ENCODE measurements at regions not wholly inside any gene's neighbourhood (a gene's known extent, or its start where the extent isn't known, plus 50 kb on each side); places are given as distances from the start of the nearest gene placed in this dataset.

- no peak for TF ChIP-seq CTCF (conservative IDR thresholded peaks at IDR 0.05; ENCODE audit: low read depth, low read length)
- no peak for TF ChIP-seq EZH2 (IDR thresholded peaks at IDR 0.05; ENCODE audit: borderline replicate concordance, low read depth, low read length, poor library complexity, severe bottlenecking)
These were observed 828.1 kb downstream of the OLFM4 start for GRCh38 chr13:53856573-53857195.

Data from A673 (cell line).